K562 (cell line): ENCODE measurements at regions not wholly inside any gene's neighbourhood (a gene's known extent, or its start where the extent isn't known, plus 50 kb on each side); places are given as distances from the start of the nearest gene placed in this dataset.

Source experiments
- ATAC-seq: fragments of 200-7000 bp; cut with Tn5 transposase; 3 replicates; pipeline ENCODE4 v1.9.1; 2020; ENCODE audit warnings: moderate library complexity
- BruUV-seq: library from RNA; stranded (reverse); fragments of 400-500 nt; replicated peaks from 2 replicates; lab custom pipeline; 2021; lab: Mats Ljungman, UMichigan
- CTCF ChIA-PET: fragments of 300-600 bp; formaldehyde crosslinking; extraction: SDS; loops from one replicate; lab custom pipeline; 2021; ENCODE audit warnings: low intra/inter-chr PET ratio; lab: Yijun Ruan, JAX
- POLR2A ChIA-PET: fragments of 300-600, 350-650 bp; sonication (Branson Sonifier 250); formaldehyde crosslinking; extraction: SDS; loops from one replicate; lab custom pipeline; 2021; ENCODE audit warnings: antibody characterized with exemption, inconsistent platforms; lab: Yijun Ruan, JAX
- DNase-seq, 4 experiments: peaks; one replicate each; pipeline versions ENCODE4 v3.0.0 to v3.0.0-alpha.2; 2011 to 2018; ENCODE audit warnings: low spot score in 3 of 4, mixed read lengths in 3 of 4; ENCODE audit errors: extremely low read depth in 1 of 4
- FAIRE-seq: peaks from 2 replicates; lab custom pipeline; 2011; peaks lifted over from hg19 to GRCh38; lab: Jason Lieb, UNC
- H2AFZ ChIP-seq: 2 replicates; pipeline ENCODE4 v1.6.0; 2011; ENCODE audit warnings: low read depth, low read length, control low read depth, inconsistent platforms
- H3K27ac ChIP-seq: fragments of 200-600 bp; 3 replicates; pipeline ENCODE4 v1.8.0; 2011; ENCODE audit warnings: low read depth, mild to moderate bottlenecking, control low read depth, inconsistent platforms, low read length, moderate library complexity, mixed read lengths; ENCODE audit errors: extremely low read depth
- H3K27me3 ChIP-seq, 2 experiments: fragments of 300-600 bp in 1 of 2; 2 replicates in 1 of 2; 3 replicates in 1 of 2; pipeline versions ENCODE4 v1.6.0 to v1.8.0; 2011; ENCODE audit warnings: inconsistent platforms in 2 of 2, low read length in 2 of 2, mild to moderate bottlenecking in 1 of 2, mixed read lengths in 1 of 2, moderate library complexity in 1 of 2; ENCODE audit not compliant: control insufficient read depth in 2 of 2, insufficient read depth in 2 of 2
- H3K36me3 ChIP-seq: fragments of 300-600 bp; 3 replicates; pipeline ENCODE4 v1.8.0; 2011; ENCODE audit warnings: mild to moderate bottlenecking, low read length, inconsistent platforms; ENCODE audit not compliant: control insufficient read depth, insufficient read depth
- H3K4me1 ChIP-seq, 2 experiments: fragments of 200-600 bp in 1 of 2; replicated peaks in 1 of 2; 2 replicates in 1 of 2; 3 replicates in 1 of 2; pipeline versions ENCODE4 v1.5.1 to v1.8.0; 2011; ENCODE audit warnings: inconsistent platforms in 2 of 2, low read length in 2 of 2, mild to moderate bottlenecking in 1 of 2, mixed read lengths in 1 of 2, moderate library complexity in 1 of 2; ENCODE audit not compliant: control insufficient read depth in 2 of 2, insufficient read depth in 2 of 2
- H3K4me2 ChIP-seq: 2 replicates; pipeline ENCODE4 v1.6.1; 2011; ENCODE audit warnings: low read length, control low read depth, inconsistent platforms, mixed read lengths; ENCODE audit not compliant: insufficient read depth
- H3K4me3 ChIP-seq: fragments of 200-600 bp; sonication (generic), shearing (Covaris generic); 2 replicates; pipeline ENCODE4 v1.5.1; 2016; ENCODE audit warnings: control low read depth, inconsistent platforms
- H3K79me2 ChIP-seq: fragments of 200-600 bp; 3 replicates; pipeline ENCODE4 v1.8.0; 2011; ENCODE audit warnings: low read length, inconsistent platforms; ENCODE audit not compliant: control insufficient read depth, insufficient read depth
- H3K9ac ChIP-seq, 2 experiments: 2 replicates each; pipeline versions ENCODE4 v1.6.0 to v1.6.1; 2011; ENCODE audit warnings: low read depth in 2 of 2, low read length in 2 of 2, control low read depth in 1 of 2, inconsistent platforms in 1 of 2, mild to moderate bottlenecking in 1 of 2, mixed read lengths in 1 of 2; ENCODE audit not compliant: insufficient read depth in 1 of 2
- H3K9me1 ChIP-seq: one replicate; pipeline ENCODE4 v1.6.0; 2011; ENCODE audit warnings: inconsistent platforms, mild to moderate bottlenecking, low read length, moderate library complexity; ENCODE audit not compliant: control insufficient read depth, insufficient read depth
- H3K9me3 ChIP-seq: replicated peaks from 2 replicates; pipeline ENCODE4 v1.5.1; 2011; ENCODE audit warnings: low read depth, low read length, inconsistent platforms; ENCODE audit not compliant: control insufficient read depth, insufficient read depth
- H4K20me1 ChIP-seq: replicated peaks from 2 replicates; pipeline ENCODE4 v1.6.1; 2011; ENCODE audit warnings: low read length, inconsistent platforms, mixed read lengths; ENCODE audit not compliant: control insufficient read depth, insufficient read depth
- ATF3 ChIP-seq, 2 experiments: fragments of 450-650 bp in 1 of 2; sonication (generic) in 1 of 2; formaldehyde crosslinking in 1 of 2; IDR thresholded peaks in 1 of 2; conservative IDR thresholded peaks in 1 of 2; 2 replicates each; pipeline versions ENCODE4 v1.6.1 to v1.8.1; 2016 to 2023; ENCODE audit warnings: mild to moderate bottlenecking in 2 of 2, moderate library complexity in 2 of 2, inconsistent platforms in 1 of 2, missing genetic modification reagents in 1 of 2
- CHD4 ChIP-seq: fragments of 200-600 bp; sonication (generic); IDR thresholded peaks from 3 replicates; pipeline ENCODE4 v1.6.1; 2012; ENCODE audit warnings: low read depth, mild to moderate bottlenecking, mixed read lengths, low read length, inconsistent platforms; ENCODE audit not compliant: insufficient read depth, insufficient replicate concordance, poor library complexity, severe bottlenecking
- FOXA1 ChIP-seq: fragments of 450-650 bp; IDR thresholded peaks from 2 replicates; pipeline ENCODE4 v1.6.1; 2016; ENCODE audit warnings: mild to moderate bottlenecking, borderline replicate concordance
- KDM5B ChIP-seq: fragments of 200-600 bp; sonication (generic); IDR thresholded peaks from 2 replicates; pipeline ENCODE4 v1.6.1; 2012; ENCODE audit warnings: low read depth, mild to moderate bottlenecking, moderate library complexity, low read length, control low read depth, inconsistent platforms; ENCODE audit not compliant: insufficient replicate concordance
- NFATC3 ChIP-seq: fragments of 450-650 bp; IDR thresholded peaks from 2 replicates; pipeline ENCODE4 v1.6.1; 2017; ENCODE audit warnings: mild to moderate bottlenecking
- in situ Hi-C: fragments of 300-500 bp; cut with MboI; formaldehyde crosslinking; loops from 4 replicates; pipeline ENCODE4 v1.15.0; 2018; ENCODE audit warnings: inconsistent platforms, mixed read lengths
- intact Hi-C: fragments of 100-400 bp; cut with micrococcal nuclease; formaldehyde crosslinking; loops from 2 replicates; pipeline ENCODE4 v1.14.2; 2022
- TF ChIP-seq, protein P1 (sequence below): fragments of 450-650 bp; conservative IDR thresholded peaks from 2 replicates; pipeline ENCODE4 v1.6.1; 2016; ENCODE audit warnings: missing genetic modification characterization, low read depth, mild to moderate bottlenecking, missing compliant biosample characterization, moderate library complexity

- Histone ChIP-seq H3K9me3 (no peaks in the 10 kb centered on the region), H3K27me3 (no peaks in the 10 kb centered on the region), H4K20me1 (no peaks in the 10 kb centered on the region), H3K4me3 (no peak overlapping the region), H3K4me2 (no peak overlapping the region), H3K9me1 (no peaks in the 10 kb centered on the region), H3K36me3 (no peaks in the 10 kb centered on the region), H2AFZ (no peak overlapping the region), H3K4me1 (no peaks in the 10 kb centered on the region), H3K79me2 (no peaks in the 10 kb centered on the region), H3K27ac (no peak overlapping the region), H3K9ac (no peak overlapping the region)
- ChIA-PET POLR2A (no interaction called here), CTCF (no interaction called here)
- in situ Hi-C loops: no loop called here
- DNase-seq: no peak
- no TSS peak for BruUV-seq
- TF ChIP-seq KDM5B: no peak
- TF ChIP-seq, protein P1, sequence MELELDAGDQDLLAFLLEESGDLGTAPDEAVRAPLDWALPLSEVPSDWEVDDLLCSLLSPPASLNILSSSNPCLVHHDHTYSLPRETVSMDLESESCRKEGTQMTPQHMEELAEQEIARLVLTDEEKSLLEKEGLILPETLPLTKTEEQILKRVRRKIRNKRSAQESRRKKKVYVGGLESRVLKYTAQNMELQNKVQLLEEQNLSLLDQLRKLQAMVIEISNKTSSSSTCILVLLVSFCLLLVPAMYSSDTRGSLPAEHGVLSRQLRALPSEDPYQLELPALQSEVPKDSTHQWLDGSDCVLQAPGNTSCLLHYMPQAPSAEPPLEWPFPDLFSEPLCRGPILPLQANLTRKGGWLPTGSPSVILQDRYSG (tag): no peak
- TF ChIP-seq NFATC3: no peak
- TF ChIP-seq FOXA1: no peak
- TF ChIP-seq ATF3 (IDR thresholded peaks at IDR 0.05): no peak
- TF ChIP-seq ATF3 (CRISPR knock-in tag; conservative IDR thresholded peaks at IDR 0.05): no peak
- no peak for TF ChIP-seq CHD4
- TF ChIP-seq, all 486 proteins: peak for 0
- ATAC-seq (no peak), FAIRE-seq (no peak)
- intact Hi-C loops: no loop called here
Measured at GRCh38 chr11:80860632-80861031, 1419.8 kb upstream of the TENM4 start.
